GM12892 (cell line): ENCODE measurements at regions not wholly inside any gene's neighbourhood (a gene's known extent, or its start where the extent isn't known, plus 50 kb on each side); places are given as distances from the start of the nearest gene placed in this dataset.

Experiments used
- POLR2A ChIP-seq: IDR thresholded peaks from 2 replicates; pipeline ENCODE4 v1.6.1; 2011; ENCODE audit warnings: low read depth, low read length, control low read depth
- TAF1 ChIP-seq: IDR thresholded peaks from 2 replicates; pipeline ENCODE4 v1.6.1; 2011; ENCODE audit warnings: low read depth, mild to moderate bottlenecking, control low read depth, low read length, borderline replicate concordance

GRCh38 chr3:30480587-30480986, 125.8 kb upstream of the TGFBR2 start:
- TF ChIP-seq TAF1 (no peak), POLR2A (no peak)
